Fibroblast of lung (primary cell): ENCODE measurements at regions not wholly inside any gene's neighbourhood (a gene's known extent, or its start where the extent isn't known, plus 50 kb on each side); places are given as distances from the start of the nearest gene placed in this dataset.

Source experiments
- CTCF ChIP-seq, 2 donors: IDR thresholded peaks in 1 of 2; conservative IDR thresholded peaks in 1 of 2; 1 replicate in 1 of 2; 2 replicates in 1 of 2; pipeline ENCODE4 v1.5.1; 2011 to 2012; ENCODE audit warnings: low read length in 2 of 2, control low read depth in 1 of 2, inconsistent platforms in 1 of 2, low read depth in 1 of 2, mild to moderate bottlenecking in 1 of 2
- EZH2 ChIP-seq: IDR thresholded peaks from 2 replicates; pipeline ENCODE4 v1.5.1; 2012; ENCODE audit warnings: low read length, control low read depth, mild to moderate bottlenecking; ENCODE audit errors: missing control alignments

GRCh38 chr5:111676926-111677415 lies 80.0 kb downstream of the NREP start:
- no peak for TF ChIP-seq CTCF (conservative IDR thresholded peaks at IDR 0.05 in 1 of 2, IDR thresholded peaks at IDR 0.05 in 1 of 2; ENCODE audit: low read depth in 1 of 2, low read length in 2 of 2)
- TF ChIP-seq EZH2: no peak
